ENCODE measurements at regions not wholly inside any gene's neighbourhood (a gene's known extent, or its start where the extent isn't known, plus 50 kb on each side); places are given as distances from the start of the nearest gene placed in this dataset.

- Mint-ChIP-seq H3K4me1 (no peaks in the 10 kb centered on the region), H3K27me3 (peaks cover 3% of the 10 kb centered on the region), H3K27ac (ENCODE audit: low read depth) (no peak overlapping the region), H3K9me3 (no peaks in the 10 kb centered on the region), H3K36me3 (ENCODE audit: insufficient read depth) (no peaks in the 10 kb centered on the region), H3K4me3 (no peak overlapping the region)
- ATAC-seq (replicated peaks; ENCODE audit: extremely low read depth, poor library complexity, severe bottlenecking) (no peak), DNase-seq (ENCODE audit: low spot score in 2 of 2) (no peak)
Observed at GRCh38 chr10:117680601-117681000, 138.1 kb downstream of the EMX2 start.

DNA sequence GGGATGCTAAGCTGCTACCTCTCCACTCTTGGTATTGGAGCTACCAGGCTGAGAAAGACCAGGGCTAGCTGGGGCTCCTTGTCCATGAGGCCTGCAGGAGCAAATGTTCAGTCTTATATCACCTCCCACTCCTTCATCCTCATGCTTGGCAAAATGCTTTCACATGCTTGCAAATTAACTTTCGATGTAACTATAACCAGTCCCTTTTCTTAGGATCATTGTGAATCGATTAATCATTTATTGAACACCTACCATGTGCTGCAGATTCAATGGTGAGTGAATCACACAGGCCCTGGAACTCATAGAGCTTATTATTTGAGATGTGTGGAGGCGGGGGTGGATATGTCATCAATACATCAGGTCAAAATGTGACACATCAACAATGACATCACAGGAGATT, 138.6 kb downstream of the EMX2 start:
- Mint-ChIP-seq H3K27me3 (peaks cover 6% of the 10 kb centered on the region), H3K36me3 (ENCODE audit: insufficient read depth) (no peaks in the 10 kb centered on the region), H3K4me3 (no peak overlapping the region), H3K27ac (ENCODE audit: low read depth) (no peak overlapping the region), H3K4me1 (no peaks in the 10 kb centered on the region), H3K9me3 (no peaks in the 10 kb centered on the region)
- ATAC-seq (replicated peaks; ENCODE audit: extremely low read depth, poor library complexity, severe bottlenecking): no peak
- no peak for DNase-seq (ENCODE audit: low spot score in 2 of 2)

- DNase-seq (ENCODE audit: low spot score in 2 of 2) (no peak), ATAC-seq (replicated peaks; ENCODE audit: extremely low read depth, poor library complexity, severe bottlenecking) (no peak)
- H3K27ac Mint-ChIP-seq (ENCODE audit: low read depth): no peak overlapping the region
- no peak overlapping the region for H3K4me3 Mint-ChIP-seq
- no peaks in the 10 kb centered on the region for H3K9me3 Mint-ChIP-seq
- H3K36me3 Mint-ChIP-seq (ENCODE audit: insufficient read depth): no peaks in the 10 kb centered on the region
- peaks cover 6% of the 10 kb centered on the region for H3K27me3 Mint-ChIP-seq
- H3K4me1 Mint-ChIP-seq: no peaks in the 10 kb centered on the region
Observed at GRCh38 chr10:117684046-117684610, 141.6 kb downstream of the EMX2 start.

DNA sequence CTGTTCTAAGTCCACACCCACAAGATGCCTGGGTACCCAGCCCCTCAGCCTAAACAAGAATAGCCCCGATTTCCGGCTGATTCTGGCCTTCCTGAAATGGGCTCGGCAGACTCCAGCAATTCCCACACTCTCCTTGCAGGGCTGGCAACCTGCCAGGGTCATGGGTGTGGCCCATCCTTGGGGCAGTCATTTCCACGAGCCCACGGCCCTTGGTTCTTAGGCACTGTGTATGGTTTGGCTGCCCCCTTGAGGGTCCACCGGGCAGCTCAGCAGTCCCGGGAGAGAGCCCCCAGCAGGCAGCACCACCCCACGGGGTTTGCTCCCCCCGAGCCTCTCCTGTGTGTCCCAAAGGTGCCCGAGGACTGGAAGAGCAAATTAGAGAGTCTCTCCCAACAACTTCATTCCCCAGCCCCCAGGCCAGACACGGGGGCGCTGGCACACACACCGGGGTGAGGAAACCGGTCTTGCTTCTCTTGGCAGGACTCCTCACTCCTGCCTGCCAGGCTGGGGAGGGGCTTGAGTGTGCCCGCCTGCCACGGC, 142.2 kb downstream of the EMX2 start:
- ATAC-seq (replicated peaks; ENCODE audit: extremely low read depth, poor library complexity, severe bottlenecking) (no peak), DNase-seq (ENCODE audit: low spot score in 2 of 2) (no peak)
- Mint-ChIP-seq H3K4me1 (no peaks in the 10 kb centered on the region), H3K27ac (ENCODE audit: low read depth) (no peak overlapping the region), H3K27me3 (peaks cover 6% of the 10 kb centered on the region), H3K9me3 (no peaks in the 10 kb centered on the region), H3K4me3 (no peak overlapping the region), H3K36me3 (ENCODE audit: insufficient read depth) (no peaks in the 10 kb centered on the region)

DNA sequence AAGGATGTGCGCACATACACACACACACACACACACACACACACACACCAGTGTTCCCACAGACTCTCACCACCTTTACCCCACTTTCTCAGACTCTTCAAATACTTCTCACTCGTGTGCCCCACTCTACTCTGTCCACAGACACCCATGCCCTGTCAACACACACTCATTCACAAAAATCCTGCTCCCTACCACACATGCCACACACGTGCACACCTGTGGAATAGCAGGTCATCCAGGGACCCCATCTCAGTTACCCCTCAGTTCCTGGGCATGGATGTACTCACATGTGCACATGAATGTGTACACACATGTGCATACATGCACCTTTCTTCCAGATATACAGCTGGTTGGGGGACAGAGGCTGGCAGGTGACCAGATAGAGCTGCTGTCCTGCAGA, 142.9 kb downstream of the EMX2 start:
- DNase-seq (ENCODE audit: low spot score in 2 of 2) (no peak), ATAC-seq (replicated peaks; ENCODE audit: extremely low read depth, poor library complexity, severe bottlenecking) (no peak)
- no peak overlapping the region for H3K27ac Mint-ChIP-seq (ENCODE audit: low read depth)
- peaks cover 6% of the 10 kb centered on the region for H3K27me3 Mint-ChIP-seq
- H3K4me1 Mint-ChIP-seq: no peaks in the 10 kb centered on the region
- H3K36me3 Mint-ChIP-seq (ENCODE audit: insufficient read depth): no peaks in the 10 kb centered on the region
- no peaks in the 10 kb centered on the region for H3K9me3 Mint-ChIP-seq
- H3K4me3 Mint-ChIP-seq: no peak overlapping the region

DNA sequence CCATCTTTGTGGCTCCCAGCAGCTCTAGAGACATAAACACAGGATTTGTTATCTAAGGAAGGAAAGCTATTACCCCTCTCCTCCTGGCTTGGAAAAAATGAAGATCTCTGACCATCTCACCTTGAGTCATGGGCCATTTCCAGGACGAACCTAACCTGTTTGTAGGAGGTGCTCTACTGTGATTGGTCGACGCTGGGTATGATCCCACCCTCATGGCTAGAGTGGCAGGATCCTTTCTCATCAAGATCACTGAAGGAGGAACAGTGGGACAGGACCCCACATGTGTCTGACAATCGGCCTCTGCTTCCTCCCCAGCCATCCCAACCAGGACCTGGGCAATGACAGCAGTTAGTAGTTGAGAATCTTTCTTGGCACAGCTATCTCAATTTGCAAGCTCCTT, 144.1 kb downstream of the EMX2 start:
- no peak for ATAC-seq (replicated peaks; ENCODE audit: extremely low read depth, poor library complexity, severe bottlenecking)
- H3K27me3 Mint-ChIP-seq: peaks cover 6% of the 10 kb centered on the region
- no peaks in the 10 kb centered on the region for H3K36me3 Mint-ChIP-seq (ENCODE audit: insufficient read depth)
- no peak for DNase-seq (ENCODE audit: low spot score in 2 of 2)
- no peaks in the 10 kb centered on the region for H3K4me1 Mint-ChIP-seq
- no peak overlapping the region for H3K4me3 Mint-ChIP-seq
- no peak overlapping the region for H3K27ac Mint-ChIP-seq (ENCODE audit: low read depth)
- H3K9me3 Mint-ChIP-seq: no peaks in the 10 kb centered on the region

GRCh38 chr10:117688358-117688757, 145.8 kb downstream of the EMX2 start:
- no peak for ATAC-seq (replicated peaks; ENCODE audit: extremely low read depth, poor library complexity, severe bottlenecking)
- DNase-seq (ENCODE audit: low spot score in 2 of 2): no peak
- Mint-ChIP-seq H3K27me3 (peaks cover 12% of the 10 kb centered on the region), H3K9me3 (no peaks in the 10 kb centered on the region), H3K4me1 (no peaks in the 10 kb centered on the region), H3K36me3 (ENCODE audit: insufficient read depth) (no peaks in the 10 kb centered on the region), H3K27ac (ENCODE audit: low read depth) (no peak overlapping the region), H3K4me3 (no peak overlapping the region)

DNA sequence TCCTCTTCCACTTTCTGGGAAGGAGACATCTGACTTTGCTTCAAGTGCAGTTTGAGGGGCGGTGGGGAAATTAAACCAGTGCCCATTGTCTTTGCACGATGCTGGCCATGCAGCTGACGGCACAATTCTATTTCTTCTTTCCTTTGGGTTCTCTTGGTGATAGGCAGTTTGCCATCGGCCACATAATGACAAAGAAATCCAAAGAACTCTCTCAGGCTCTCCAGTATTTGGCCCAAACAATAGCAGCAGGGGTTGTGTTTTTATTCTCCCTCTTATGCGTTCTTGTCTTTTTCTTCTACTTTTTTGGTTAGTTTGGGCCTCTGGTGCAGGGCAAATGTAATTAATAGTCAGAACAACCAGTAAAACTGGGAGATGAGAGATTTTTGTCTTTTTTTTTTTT, 147.0 kb downstream of the EMX2 start:
- no peak for DNase-seq (ENCODE audit: low spot score in 2 of 2)

DNA sequence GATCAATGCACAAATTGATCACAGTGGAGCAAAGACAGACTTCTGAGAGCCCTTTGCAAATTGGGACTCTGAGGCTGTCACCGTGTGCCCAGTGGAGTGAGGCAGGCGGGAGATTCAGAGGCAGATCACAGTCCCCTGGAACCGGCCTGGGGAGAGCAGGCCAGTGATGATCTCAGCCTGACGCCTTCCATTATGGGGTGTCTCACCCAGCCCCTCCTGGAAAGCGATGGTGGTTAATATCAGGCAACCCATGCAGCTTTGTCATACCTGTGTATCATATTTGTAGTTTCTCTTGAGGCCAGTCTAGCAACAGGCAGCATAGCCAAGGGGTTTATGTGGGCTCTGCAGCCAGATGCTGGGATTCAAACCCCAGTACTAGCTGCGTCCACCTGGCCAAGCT, 147.8 kb downstream of the EMX2 start:
- H3K9me3 Mint-ChIP-seq: no peaks in the 10 kb centered on the region
- no peak overlapping the region for H3K4me3 Mint-ChIP-seq
- no peaks in the 10 kb centered on the region for H3K36me3 Mint-ChIP-seq (ENCODE audit: insufficient read depth)
- H3K27ac Mint-ChIP-seq (ENCODE audit: low read depth): no peak overlapping the region
- ATAC-seq (replicated peaks; ENCODE audit: extremely low read depth, poor library complexity, severe bottlenecking): no peak
- DNase-seq (ENCODE audit: low spot score in 2 of 2): no peak
- H3K4me1 Mint-ChIP-seq: no peaks in the 10 kb centered on the region
- H3K27me3 Mint-ChIP-seq: peaks cover 16% of the 10 kb centered on the region

More for the DNA sequence above, 147.0 kb downstream of the EMX2 start:
- Mint-ChIP-seq H3K27me3 (peaks cover 15% of the 10 kb centered on the region), H3K4me1 (no peaks in the 10 kb centered on the region), H3K9me3 (no peaks in the 10 kb centered on the region), H3K36me3 (ENCODE audit: insufficient read depth) (no peaks in the 10 kb centered on the region), H3K27ac (ENCODE audit: low read depth) (no peak overlapping the region), H3K4me3 (no peak overlapping the region)
- no peak for ATAC-seq (replicated peaks; ENCODE audit: extremely low read depth, poor library complexity, severe bottlenecking)

DNA sequence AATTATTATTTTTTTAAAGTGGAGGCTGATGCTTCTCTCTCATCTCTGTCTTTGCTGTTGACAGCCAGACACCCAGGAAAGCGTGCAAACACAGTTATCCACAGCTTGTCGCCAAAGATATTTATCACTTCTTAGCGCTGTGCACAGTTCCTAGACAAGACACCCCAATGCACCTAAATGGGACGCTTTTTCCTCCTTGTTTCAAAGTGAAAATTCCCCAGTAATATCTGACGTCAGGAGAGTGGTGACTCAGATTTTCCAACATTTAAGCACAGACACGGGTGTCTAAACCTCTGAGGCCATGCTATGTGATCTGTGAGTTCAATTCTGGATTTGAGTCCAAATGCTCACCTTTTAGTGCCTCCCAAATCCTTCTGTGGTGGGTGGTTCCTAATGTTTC, 151.6 kb downstream of the EMX2 start:
- peaks cover 24% of the 10 kb centered on the region for H3K27me3 Mint-ChIP-seq
- DNase-seq (ENCODE audit: low spot score in 2 of 2): no peak
- no peak overlapping the region for H3K27ac Mint-ChIP-seq (ENCODE audit: low read depth)
- ATAC-seq (replicated peaks; ENCODE audit: extremely low read depth, poor library complexity, severe bottlenecking): no peak
- no peaks in the 10 kb centered on the region for H3K4me1 Mint-ChIP-seq
- no peaks in the 10 kb centered on the region for H3K36me3 Mint-ChIP-seq (ENCODE audit: insufficient read depth)
- no peak overlapping the region for H3K4me3 Mint-ChIP-seq
- no peaks in the 10 kb centered on the region for H3K9me3 Mint-ChIP-seq

DNA sequence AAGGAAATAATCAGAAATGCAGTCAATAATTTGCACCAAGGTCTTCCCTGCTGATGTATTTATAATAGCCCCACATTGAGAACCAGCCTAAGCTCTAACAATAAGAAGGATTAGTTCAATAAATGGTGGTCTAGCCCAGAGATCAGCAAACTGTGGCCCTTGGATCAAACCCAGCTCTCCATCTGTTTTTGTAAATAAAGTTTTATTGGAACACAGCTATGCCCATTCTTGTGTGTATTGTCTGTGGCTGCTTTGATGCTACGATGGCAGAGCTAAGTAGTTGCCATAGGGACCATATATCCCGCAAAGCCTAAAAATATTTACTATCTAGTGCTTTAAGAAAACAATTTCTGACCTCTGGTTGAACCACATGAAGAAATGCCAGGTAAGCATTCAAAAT, 154.9 kb downstream of the EMX2 start:
- no peak overlapping the region for H3K4me3 Mint-ChIP-seq
- no peaks in the 10 kb centered on the region for H3K36me3 Mint-ChIP-seq (ENCODE audit: insufficient read depth)
- no peaks in the 10 kb centered on the region for H3K9me3 Mint-ChIP-seq
- no peak overlapping the region for H3K27ac Mint-ChIP-seq (ENCODE audit: low read depth)
- ATAC-seq (replicated peaks; ENCODE audit: extremely low read depth, poor library complexity, severe bottlenecking): no peak
- no peaks in the 10 kb centered on the region for H3K4me1 Mint-ChIP-seq
- DNase-seq (ENCODE audit: low spot score in 2 of 2): no peak
- peaks cover 24% of the 10 kb centered on the region for H3K27me3 Mint-ChIP-seq

DNA sequence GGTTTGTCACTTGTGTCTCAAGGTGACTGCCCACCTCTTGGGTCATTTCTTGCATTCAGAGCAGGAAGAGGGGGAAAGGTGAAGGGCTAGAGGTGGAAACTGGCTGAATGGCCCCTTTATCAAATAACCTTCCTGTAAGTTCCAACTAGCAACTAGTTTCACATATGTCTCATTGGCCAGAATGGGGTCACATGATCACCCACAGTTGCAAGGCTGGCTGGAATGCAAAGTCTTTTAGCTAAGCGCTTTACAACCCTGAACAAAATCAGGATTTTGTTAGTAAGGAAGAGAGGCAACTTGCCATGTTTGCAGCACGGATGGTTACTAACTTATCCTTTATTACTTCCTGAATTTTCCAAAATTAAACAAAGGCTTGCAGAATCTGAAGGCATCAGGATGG, 156.3 kb downstream of the EMX2 start:
- DNase-seq (ENCODE audit: low spot score in 2 of 2): no peak
- Mint-ChIP-seq H3K27ac (ENCODE audit: low read depth) (no peak overlapping the region), H3K4me3 (no peak overlapping the region), H3K4me1 (no peaks in the 10 kb centered on the region), H3K27me3 (peaks cover 14% of the 10 kb centered on the region), H3K36me3 (ENCODE audit: insufficient read depth) (peaks cover 2% of the 10 kb centered on the region), H3K9me3 (no peaks in the 10 kb centered on the region)
- no peak for ATAC-seq (replicated peaks; ENCODE audit: extremely low read depth, poor library complexity, severe bottlenecking)

- DNase-seq (ENCODE audit: low spot score in 2 of 2) (no peak), ATAC-seq (replicated peaks; ENCODE audit: extremely low read depth, poor library complexity, severe bottlenecking) (no peak)
- H3K9me3 Mint-ChIP-seq: no peaks in the 10 kb centered on the region
- H3K36me3 Mint-ChIP-seq (ENCODE audit: insufficient read depth): peaks cover 2% of the 10 kb centered on the region
- no peak overlapping the region for H3K4me3 Mint-ChIP-seq
- H3K27ac Mint-ChIP-seq (ENCODE audit: low read depth): no peak overlapping the region
- H3K4me1 Mint-ChIP-seq: no peaks in the 10 kb centered on the region
- peaks cover 14% of the 10 kb centered on the region for H3K27me3 Mint-ChIP-seq
Observed at GRCh38 chr10:117699436-117700075, 157.0 kb downstream of the EMX2 start.

All from central memory CD8-positive, alpha-beta T cell (primary cell).